Retina (tissue), 1 donor: ENCODE measurements at regions not wholly inside any gene's neighbourhood (a gene's known extent, or its start where the extent isn't known, plus 50 kb on each side); places are given as distances from the start of the nearest gene placed in this dataset.

Source experiments
- DNase-seq: peaks from one replicate; pipeline ENCODE4 v3.0.0-alpha.2; 2016

- DNase-seq, result no peak
Measured at GRCh38 chr2:144211065-144211464, 308.9 kb downstream of the ZEB2 start.

GRCh38 chr2:144210076-144210475, 309.8 kb downstream of the ZEB2 start:
- no peak for DNase-seq

- DNase-seq, result no peak
Measured at GRCh38 chr2:144208924-144209323, 311.0 kb downstream of the ZEB2 start.

GRCh38 chr2:144206019-144206418, 313.9 kb downstream of the ZEB2 start:
- DNase-seq, result no peak

- DNase-seq, result no peak
Measured at GRCh38 chr2:144201868-144202468, 318.0 kb downstream of the ZEB2 start.

GRCh38 chr2:144201126-144201525, 318.8 kb downstream of the ZEB2 start:
- no peak for DNase-seq

GRCh38 chr2:144198116-144198515, 321.8 kb downstream of the ZEB2 start:
- DNase-seq, result no peak

- DNase-seq, result no peak
Measured at GRCh38 chr2:144194326-144195071, 325.4 kb downstream of the ZEB2 start.

GRCh38 chr2:144190908-144191605, 328.9 kb downstream of the ZEB2 start:
- no peak for DNase-seq

- no peak for DNase-seq
Measured at GRCh38 chr2:144183727-144184126, 336.2 kb downstream of the ZEB2 start.

GRCh38 chr2:144181001-144181400, 338.9 kb downstream of the ZEB2 start:
- DNase-seq, result no peak

GRCh38 chr2:144180131-144180530, 339.8 kb downstream of the ZEB2 start:
- no peak for DNase-seq

- peak; percentile 12 for DNase-seq
Measured at GRCh38 chr2:144170179-144170578, 349.7 kb downstream of the ZEB2 start.

- no peak for DNase-seq
Measured at GRCh38 chr2:144166743-144167142, 353.2 kb downstream of the ZEB2 start.

- DNase-seq, result no peak
Measured at GRCh38 chr2:144165599-144166250, 354.2 kb downstream of the ZEB2 start.

- DNase-seq, result no peak
Measured at GRCh38 chr2:144163592-144163991, 356.3 kb downstream of the ZEB2 start.

- peak; percentile 1 for DNase-seq
Measured at GRCh38 chr2:144162652-144163051, 357.3 kb downstream of the ZEB2 start.

- no peak for DNase-seq
Measured at GRCh38 chr2:144161061-144161460, 358.9 kb downstream of the ZEB2 start.

GRCh38 chr2:144159240-144159639, 360.7 kb downstream of the ZEB2 start:
- no peak for DNase-seq

GRCh38 chr2:144158096-144158495, 361.8 kb downstream of the ZEB2 start:
- DNase-seq, result no peak

- no peak for DNase-seq
Measured at GRCh38 chr2:144156736-144157640, 362.9 kb downstream of the ZEB2 start.

- DNase-seq, result no peak
Measured at GRCh38 chr2:144154205-144154604, 365.7 kb downstream of the ZEB2 start.
